ENCODE measurements at regions not wholly inside any gene's neighbourhood (a gene's known extent, or its start where the extent isn't known, plus 50 kb on each side); places are given as distances from the start of the nearest gene placed in this dataset.

- Histone ChIP-seq H3K27me3 (ENCODE audit: control insufficient read depth, insufficient read depth, low read length) (no peaks in the 10 kb centered on the region), H3K4me3 (ENCODE audit: low read depth, low read length) (no peak overlapping the region), H3K36me3 (ENCODE audit: control insufficient read depth, insufficient read depth, low read length) (no peaks in the 10 kb centered on the region)
- DNase-seq (ENCODE audit: low read depth), result no peak
- no peak for TF ChIP-seq CTCF (IDR thresholded peaks at IDR 0.05; ENCODE audit: insufficient read depth, low read length, poor library complexity, severe bottlenecking)
Measured at GRCh38 chr2:111660811-111661210, 223.2 kb downstream of the ANAPC1 start.

GRCh38 chr2:111661286-111661940 is 222.6 kb downstream of the ANAPC1 start:
- TF ChIP-seq CTCF (IDR thresholded peaks at IDR 0.05; ENCODE audit: insufficient read depth, low read length, poor library complexity, severe bottlenecking), result no peak
- Histone ChIP-seq H3K36me3 (ENCODE audit: control insufficient read depth, insufficient read depth, low read length) (no peaks in the 10 kb centered on the region), H3K4me3 (ENCODE audit: low read depth, low read length) (no peak overlapping the region), H3K27me3 (ENCODE audit: control insufficient read depth, insufficient read depth, low read length) (no peaks in the 10 kb centered on the region)
- no peak for DNase-seq (ENCODE audit: low read depth)

GRCh38 chr2:111662039-111662770 is 221.8 kb downstream of the ANAPC1 start:
- TF ChIP-seq CTCF (IDR thresholded peaks at IDR 0.05; ENCODE audit: insufficient read depth, low read length, poor library complexity, severe bottlenecking), result no peak
- DNase-seq (ENCODE audit: low read depth), result no peak

GRCh38 chr2:111662771-111663470 is 221.1 kb downstream of the ANAPC1 start:
- Histone ChIP-seq H3K4me3 (ENCODE audit: low read depth, low read length) (no peak overlapping the region), H3K27me3 (ENCODE audit: control insufficient read depth, insufficient read depth, low read length) (no peaks in the 10 kb centered on the region), H3K36me3 (ENCODE audit: control insufficient read depth, insufficient read depth, low read length) (no peaks in the 10 kb centered on the region)
- no peak for TF ChIP-seq CTCF (IDR thresholded peaks at IDR 0.05; ENCODE audit: insufficient read depth, low read length, poor library complexity, severe bottlenecking)
- no peak for DNase-seq (ENCODE audit: low read depth)

More at GRCh38 chr2:111662039-111662770, 221.8 kb downstream of the ANAPC1 start:
- no peaks in the 10 kb centered on the region for H3K27me3 ChIP-seq (ENCODE audit: control insufficient read depth, insufficient read depth, low read length)
- no peak overlapping the region for H3K4me3 ChIP-seq (ENCODE audit: low read depth, low read length)
- no peaks in the 10 kb centered on the region for H3K36me3 ChIP-seq (ENCODE audit: control insufficient read depth, insufficient read depth, low read length)

- H3K36me3 ChIP-seq (ENCODE audit: control insufficient read depth, insufficient read depth, low read length), result no peaks in the 10 kb centered on the region
- H3K27me3 ChIP-seq (ENCODE audit: control insufficient read depth, insufficient read depth, low read length), result no peaks in the 10 kb centered on the region
- no peak overlapping the region for H3K4me3 ChIP-seq (ENCODE audit: low read depth, low read length)
- DNase-seq (ENCODE audit: low read depth), result no peak
- no peak for TF ChIP-seq CTCF (IDR thresholded peaks at IDR 0.05; ENCODE audit: insufficient read depth, low read length, poor library complexity, severe bottlenecking)
Measured at GRCh38 chr2:111663471-111664274, 220.3 kb downstream of the ANAPC1 start.

Data from kidney epithelial cell (primary cell).